ENCODE measurements at regions not wholly inside any gene's neighbourhood (a gene's known extent, or its start where the extent isn't known, plus 50 kb on each side); places are given as distances from the start of the nearest gene placed in this dataset.

- Histone ChIP-seq H3K4me3 (ENCODE audit: insufficient read depth, low read depth, low read length) (no peak overlapping the region), H2AFZ (ENCODE audit: low read depth, low read length) (no peak overlapping the region), H3K27ac (ENCODE audit: low read depth, low read length) (no peak overlapping the region), H3K4me2 (ENCODE audit: low read length) (no peak overlapping the region), H4K20me1 (ENCODE audit: insufficient read depth, low read length) (no peaks in the 10 kb centered on the region), H3K9me3 (ENCODE audit: insufficient read depth, low read depth, low read length) (no peaks in the 10 kb centered on the region), H3K27me3 (ENCODE audit: insufficient read depth, low read length) (no peaks in the 10 kb centered on the region), H3K9ac (ENCODE audit: low read length) (no peak overlapping the region), H3K79me2 (ENCODE audit: insufficient read depth, low read length) (no peaks in the 10 kb centered on the region), H3K36me3 (ENCODE audit: insufficient read depth, low read length) (no peaks in the 10 kb centered on the region), H3K4me1 (ENCODE audit: insufficient read depth, low read length) (no peaks in the 10 kb centered on the region)
- peaks cover 4% of the 10 kb centered on the region for H3K4me1 Mint-ChIP-seq (ENCODE audit: low read depth, unreplicated experiment)
- no peaks in the 10 kb centered on the region for H3K36me3 Mint-ChIP-seq (ENCODE audit: low read depth, unreplicated experiment)
- peaks cover 6% of the 10 kb centered on the region for H3K27me3 Mint-ChIP-seq (ENCODE audit: low read depth, unreplicated experiment)
- H3K27ac Mint-ChIP-seq (ENCODE audit: unreplicated experiment): peak overlapping the region; percentile 35
- no peaks in the 10 kb centered on the region for H3K9me3 Mint-ChIP-seq (ENCODE audit: unreplicated experiment)
- DNase-seq (ENCODE audit: low read depth) (no peak), FAIRE-seq (no peak)
- no peak for TF ChIP-seq CTCF (IDR thresholded peaks at IDR 0.05; ENCODE audit: insufficient read depth, low read depth, low read length)
- H3K4me3 Mint-ChIP-seq (ENCODE audit: unreplicated experiment): no peak overlapping the region
Measured at GRCh38 chr3:31196261-31196660, 301.8 kb upstream of the GADL1 start.

DNA sequence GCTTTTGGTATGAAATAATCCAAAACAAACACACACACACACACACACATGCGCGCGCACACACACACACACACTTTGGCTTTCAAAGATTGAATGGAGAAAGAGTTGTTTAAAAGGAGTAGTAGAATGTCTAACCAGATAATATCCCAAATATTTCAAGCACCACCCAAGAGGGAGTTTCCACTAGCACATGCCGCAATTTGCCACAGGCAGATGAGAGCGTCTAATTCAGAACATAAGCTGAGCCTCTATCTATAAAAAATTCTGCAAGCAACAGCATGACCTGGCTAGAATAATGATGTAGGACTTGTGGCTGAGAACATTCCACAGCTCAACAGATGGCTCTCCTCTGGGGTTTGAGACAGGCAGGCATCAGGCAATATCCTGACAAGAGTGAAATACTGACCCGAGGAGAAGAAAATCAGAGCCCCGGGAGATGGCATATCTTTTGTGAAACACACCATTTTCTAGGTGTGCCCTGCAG, 302.5 kb upstream of the GADL1 start:
- Histone ChIP-seq H3K9ac (ENCODE audit: low read length) (no peak overlapping the region), H3K27me3 (ENCODE audit: insufficient read depth, low read length) (no peaks in the 10 kb centered on the region), H3K9me3 (ENCODE audit: insufficient read depth, low read depth, low read length) (no peaks in the 10 kb centered on the region), H3K27ac (ENCODE audit: low read depth, low read length) (no peak overlapping the region), H4K20me1 (ENCODE audit: insufficient read depth, low read length) (no peaks in the 10 kb centered on the region), H3K4me1 (ENCODE audit: insufficient read depth, low read length) (no peaks in the 10 kb centered on the region), H2AFZ (ENCODE audit: low read depth, low read length) (no peak overlapping the region), H3K4me3 (ENCODE audit: insufficient read depth, low read depth, low read length) (no peak overlapping the region), H3K36me3 (ENCODE audit: insufficient read depth, low read length) (no peaks in the 10 kb centered on the region), H3K79me2 (ENCODE audit: insufficient read depth, low read length) (no peaks in the 10 kb centered on the region), H3K4me2 (ENCODE audit: low read length) (no peak overlapping the region)
- Mint-ChIP-seq H3K4me1 (ENCODE audit: low read depth, unreplicated experiment) (peaks cover 4% of the 10 kb centered on the region), H3K27ac (ENCODE audit: unreplicated experiment) (no peak overlapping the region), H3K27me3 (ENCODE audit: low read depth, unreplicated experiment) (peaks cover 4% of the 10 kb centered on the region), H3K36me3 (ENCODE audit: low read depth, unreplicated experiment) (no peaks in the 10 kb centered on the region), H3K4me3 (ENCODE audit: unreplicated experiment) (no peak overlapping the region), H3K9me3 (ENCODE audit: unreplicated experiment) (no peaks in the 10 kb centered on the region)
- peak; percentile 81 for DNase-seq (ENCODE audit: low read depth)
- peak; percentile 76 for FAIRE-seq
- TF ChIP-seq EZH2 (IDR thresholded peaks at IDR 0.05; ENCODE audit: insufficient read depth, low read length) (no peak), CTCF (IDR thresholded peaks at IDR 0.05; ENCODE audit: insufficient read depth, low read depth, low read length) (no peak)

- peaks cover 4% of the 10 kb centered on the region for H3K27me3 Mint-ChIP-seq (ENCODE audit: low read depth, unreplicated experiment)
- FAIRE-seq: no peak
- Histone ChIP-seq H3K79me2 (ENCODE audit: insufficient read depth, low read length) (no peaks in the 10 kb centered on the region), H3K4me1 (ENCODE audit: insufficient read depth, low read length) (no peaks in the 10 kb centered on the region), H3K9me3 (ENCODE audit: insufficient read depth, low read depth, low read length) (no peaks in the 10 kb centered on the region), H2AFZ (ENCODE audit: low read depth, low read length) (no peak overlapping the region), H3K4me2 (ENCODE audit: low read length) (no peak overlapping the region), H3K36me3 (ENCODE audit: insufficient read depth, low read length) (no peaks in the 10 kb centered on the region), H4K20me1 (ENCODE audit: insufficient read depth, low read length) (no peaks in the 10 kb centered on the region), H3K27ac (ENCODE audit: low read depth, low read length) (no peak overlapping the region), H3K4me3 (ENCODE audit: insufficient read depth, low read depth, low read length) (no peak overlapping the region), H3K27me3 (ENCODE audit: insufficient read depth, low read length) (no peaks in the 10 kb centered on the region), H3K9ac (ENCODE audit: low read length) (no peak overlapping the region)
- H3K4me1 Mint-ChIP-seq (ENCODE audit: low read depth, unreplicated experiment): peaks cover 4% of the 10 kb centered on the region
- H3K4me3 Mint-ChIP-seq (ENCODE audit: unreplicated experiment): no peak overlapping the region
- H3K9me3 Mint-ChIP-seq (ENCODE audit: unreplicated experiment): no peaks in the 10 kb centered on the region
- no peak for TF ChIP-seq EZH2 (IDR thresholded peaks at IDR 0.05; ENCODE audit: insufficient read depth, low read length)
- TF ChIP-seq CTCF (IDR thresholded peaks at IDR 0.05; ENCODE audit: insufficient read depth, low read depth, low read length): no peak
- H3K36me3 Mint-ChIP-seq (ENCODE audit: low read depth, unreplicated experiment): no peaks in the 10 kb centered on the region
- H3K27ac Mint-ChIP-seq (ENCODE audit: unreplicated experiment): no peak overlapping the region
- DNase-seq (ENCODE audit: low read depth): no peak
Measured at GRCh38 chr3:31197941-31198340, 303.5 kb upstream of the GADL1 start.
